GM12891 (cell line): ENCODE measurements at regions not wholly inside any gene's neighbourhood (a gene's known extent, or its start where the extent isn't known, plus 50 kb on each side); places are given as distances from the start of the nearest gene placed in this dataset.

Experiments used
- DNase-seq: peaks from one replicate; pipeline ENCODE4 v3.0.0; 2011; ENCODE audit warnings: low spot score; ENCODE audit not compliant: insufficient read length
- FAIRE-seq: peaks from 2 replicates; lab custom pipeline; 2011; peaks lifted over from hg19 to GRCh38; lab: Jason Lieb, UNC
- PAX5 ChIP-seq: IDR thresholded peaks from 2 replicates; pipeline ENCODE4 v1.6.1; 2011; ENCODE audit warnings: low read length, moderate library complexity, mild to moderate bottlenecking; ENCODE audit not compliant: insufficient read depth, severe bottlenecking
- POLR2A ChIP-seq: IDR thresholded peaks from 2 replicates; pipeline ENCODE4 v1.6.1; 2011; ENCODE audit warnings: low read depth, low read length, control low read depth
- POLR2AphosphoS5 ChIP-seq: IDR thresholded peaks from 2 replicates; pipeline ENCODE4 v1.6.1; 2011; ENCODE audit warnings: low read depth, low read length, control low read depth
- POU2F2 ChIP-seq: IDR thresholded peaks from 2 replicates; pipeline ENCODE4 v1.6.1; 2011; ENCODE audit warnings: low read depth, mild to moderate bottlenecking, control low read depth, low read length, moderate library complexity
- SPI1 ChIP-seq: IDR thresholded peaks from 2 replicates; pipeline ENCODE4 v1.6.1; 2011; ENCODE audit warnings: low read depth, low read length, control low read depth
- TAF1 ChIP-seq: IDR thresholded peaks from 2 replicates; pipeline ENCODE4 v1.6.1; 2011; ENCODE audit warnings: low read depth, low read length, control low read depth

DNA sequence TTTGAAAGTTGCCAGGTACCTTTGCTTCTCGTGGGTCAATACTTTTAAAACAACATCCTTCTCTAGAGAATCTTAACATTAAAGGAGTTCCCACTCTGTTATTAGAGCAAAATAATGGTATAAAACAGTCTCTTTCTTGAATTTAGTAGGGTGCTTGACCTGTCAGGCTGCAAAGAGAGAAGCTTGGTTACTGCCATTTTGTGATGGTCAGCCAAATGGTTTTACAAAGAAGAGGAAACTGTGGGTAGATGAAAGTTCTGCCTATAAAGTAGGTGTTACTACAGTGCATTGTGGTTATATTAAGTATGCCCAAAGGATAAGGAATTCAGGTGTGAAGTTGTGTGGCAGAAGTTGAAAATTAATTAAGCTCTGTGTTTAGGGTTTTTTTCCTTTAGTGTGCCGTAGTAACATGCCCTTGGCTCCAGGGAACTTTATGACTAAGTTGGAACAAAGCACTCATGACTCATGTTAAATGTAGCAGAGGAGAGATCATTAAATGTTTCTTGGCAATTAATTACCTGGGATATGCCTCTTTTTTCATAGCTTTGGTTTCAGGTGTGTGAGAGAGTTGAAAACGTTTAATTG is 354.0 kb upstream of the KITLG start:
- TF ChIP-seq POLR2AphosphoS5, result no peak
- no peak for TF ChIP-seq TAF1
- TF ChIP-seq PAX5, result no peak
- TF ChIP-seq POU2F2, result no peak
- TF ChIP-seq POLR2A, result no peak
- TF ChIP-seq SPI1, result no peak
- FAIRE-seq (no peak), DNase-seq (no peak)

DNA sequence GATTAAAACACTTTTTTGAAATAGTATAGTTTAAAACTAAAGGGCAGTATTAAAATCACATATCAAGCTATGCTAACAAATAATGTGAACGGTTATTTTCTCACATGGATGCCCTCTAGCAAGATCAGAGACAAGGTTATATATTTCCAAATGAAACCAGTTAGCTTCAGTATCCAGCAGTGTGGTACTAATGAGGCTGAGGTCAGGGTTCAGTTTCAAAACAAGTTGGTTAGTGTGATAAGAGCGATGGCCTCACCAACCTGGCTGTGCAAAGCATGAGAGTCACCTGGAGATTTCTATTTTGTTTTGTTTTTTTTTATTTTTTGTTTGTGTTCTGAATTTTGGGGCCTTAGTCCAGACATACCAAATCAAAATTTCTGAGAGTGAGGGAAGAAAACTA is 352.2 kb upstream of the KITLG start:
- no peak for TF ChIP-seq TAF1
- FAIRE-seq, result no peak
- DNase-seq, result no peak

DNA sequence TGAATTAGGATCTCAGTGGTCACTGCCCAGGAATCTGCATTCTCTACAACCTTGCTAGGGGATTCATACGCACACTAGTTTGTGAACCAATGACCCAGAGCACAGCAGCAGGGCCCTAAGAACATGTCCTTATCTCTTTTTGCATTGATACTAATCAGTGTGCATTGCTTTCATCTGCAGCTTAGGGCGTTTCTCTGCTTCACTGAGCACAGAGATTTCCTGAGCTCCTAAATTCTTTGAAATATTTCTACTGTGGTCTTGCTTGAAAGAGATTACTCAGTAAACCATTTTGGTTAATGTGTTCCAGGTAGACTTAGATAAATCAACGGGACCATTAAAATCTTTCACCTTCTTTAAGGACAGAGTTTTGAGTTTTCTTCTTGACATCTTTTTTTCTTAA is 351.3 kb upstream of the KITLG start:
- no peak for DNase-seq
- TF ChIP-seq POU2F2 (no peak), PAX5 (no peak), POLR2A (no peak)
- no peak for FAIRE-seq

DNA sequence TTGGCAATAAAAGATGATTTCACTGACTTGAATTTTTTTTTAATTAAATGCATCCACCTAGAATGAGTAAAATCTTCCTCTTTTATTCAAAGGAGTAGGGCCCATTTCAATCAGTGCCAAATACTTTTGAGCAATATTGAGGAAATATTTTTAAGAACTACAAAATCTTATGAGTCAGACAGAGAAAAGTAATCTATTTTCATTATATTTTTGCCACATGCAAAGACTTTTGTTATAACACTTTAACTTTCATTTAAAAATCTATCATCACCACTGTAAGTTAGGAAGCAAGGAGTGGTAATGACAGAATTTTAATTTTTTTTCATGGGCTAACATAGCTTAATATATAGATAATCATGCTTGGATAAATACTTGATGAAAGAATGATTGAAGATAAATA is 345.2 kb upstream of the KITLG start:
- DNase-seq (no peak), FAIRE-seq (no peak)
- no peak for TF ChIP-seq POLR2AphosphoS5
- TF ChIP-seq TAF1, result no peak
- no peak for TF ChIP-seq POLR2A
- TF ChIP-seq PAX5, result no peak
- no peak for TF ChIP-seq POU2F2
- no peak for TF ChIP-seq SPI1

DNA sequence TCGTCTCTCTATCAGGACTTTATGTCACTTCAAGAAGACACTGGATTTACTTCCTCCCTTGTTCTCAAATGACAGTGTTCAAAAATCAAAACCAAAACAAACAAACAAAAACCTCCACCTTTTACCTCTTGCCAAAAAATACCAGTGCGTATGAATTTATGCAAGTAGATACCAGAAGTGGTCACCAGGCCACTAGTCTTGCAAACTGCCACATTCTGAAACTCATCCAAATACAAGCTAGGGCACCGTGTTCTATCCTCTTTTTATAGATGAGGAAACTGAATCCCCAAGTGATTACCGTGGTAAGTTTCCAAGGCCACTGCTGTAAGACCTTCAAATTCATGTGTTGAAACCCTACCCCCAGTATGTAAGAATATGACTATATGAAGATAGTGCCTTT is 343.9 kb upstream of the KITLG start:
- no peak for FAIRE-seq
- TF ChIP-seq TAF1, result no peak
- TF ChIP-seq POLR2A, result no peak
- TF ChIP-seq PAX5, result no peak
- TF ChIP-seq POLR2AphosphoS5, result no peak

DNA sequence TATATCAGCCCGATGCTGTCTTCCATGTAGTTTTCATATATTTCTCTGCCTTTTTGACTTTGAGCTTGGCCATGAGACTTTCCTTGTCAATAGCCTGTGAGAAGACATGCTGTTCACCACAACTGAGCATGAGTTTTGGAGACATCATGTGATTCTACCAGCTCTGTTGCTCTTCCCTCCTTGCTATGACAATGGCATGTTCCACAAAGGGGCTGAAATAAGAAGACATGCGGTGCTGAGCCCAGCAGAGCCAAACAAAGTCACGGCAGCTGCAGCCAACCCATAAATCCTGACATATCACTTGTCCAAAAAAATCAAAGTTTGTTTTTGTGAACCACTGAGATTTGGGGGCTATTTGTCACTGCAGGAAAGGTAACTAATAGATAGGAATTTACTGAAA is 343.4 kb upstream of the KITLG start:
- TF ChIP-seq TAF1, result no peak
- TF ChIP-seq POLR2A, result no peak
- TF ChIP-seq POLR2AphosphoS5, result no peak
- TF ChIP-seq SPI1, result no peak
- TF ChIP-seq POU2F2, result no peak
- TF ChIP-seq PAX5, result no peak
- FAIRE-seq, result no peak
- no peak for DNase-seq

More for the DNA sequence above, 343.9 kb upstream of the KITLG start:
- no peak for DNase-seq

DNA sequence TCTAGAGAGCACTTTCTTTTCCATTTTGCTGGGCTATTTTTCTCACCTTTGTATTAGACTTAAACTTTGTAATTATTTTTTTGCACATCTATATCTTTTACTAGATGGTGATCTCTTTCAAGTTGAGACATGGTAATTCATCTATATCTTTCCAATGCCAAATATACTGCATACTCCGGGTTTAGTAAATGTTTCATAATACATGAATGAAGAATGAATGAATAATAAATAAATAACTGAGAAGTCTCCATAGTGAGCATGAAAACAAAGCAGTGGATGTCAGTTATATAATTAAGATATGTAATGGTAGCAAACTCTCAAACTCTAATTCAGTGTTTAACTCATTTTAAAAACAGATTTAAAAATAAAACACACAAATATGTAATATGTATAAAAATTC is 342.5 kb upstream of the KITLG start:
- FAIRE-seq (no peak), DNase-seq (no peak)
- no peak for TF ChIP-seq PAX5
- no peak for TF ChIP-seq POLR2A

DNA sequence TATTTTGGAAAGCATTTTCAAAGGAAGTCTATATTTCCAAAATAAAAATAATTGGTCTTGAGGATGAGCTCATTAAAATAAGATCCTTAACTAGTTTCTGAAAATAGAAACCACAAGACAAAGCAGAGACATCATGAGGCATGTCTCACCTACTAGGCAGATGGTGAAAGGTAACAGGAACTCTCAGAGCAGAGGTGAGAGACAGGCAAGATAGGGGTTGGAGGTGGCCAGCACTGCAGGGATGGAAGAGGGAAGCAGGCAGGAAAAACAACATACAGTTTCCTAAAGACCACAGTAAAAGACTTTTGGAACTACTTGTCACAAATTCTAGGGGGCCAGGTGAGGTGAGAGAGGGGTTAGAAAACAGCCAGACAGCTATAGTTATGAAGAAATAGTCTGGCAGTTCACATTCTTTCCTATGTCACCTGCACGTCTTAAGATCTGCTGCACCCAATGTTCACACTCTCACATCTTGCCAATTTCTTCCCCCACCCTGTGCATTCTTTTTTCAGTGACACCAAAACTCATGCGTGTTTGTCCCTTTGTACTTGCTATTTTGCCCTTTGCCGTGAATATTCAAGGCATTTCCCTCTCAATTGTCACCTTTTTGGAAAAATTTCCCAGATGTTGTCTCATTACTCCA is 341.7 kb upstream of the KITLG start:
- TF ChIP-seq POU2F2 (no peak), PAX5 (no peak), TAF1 (no peak), POLR2A (no peak), SPI1 (no peak), POLR2AphosphoS5 (no peak)
- FAIRE-seq (no peak), DNase-seq (no peak)

DNA sequence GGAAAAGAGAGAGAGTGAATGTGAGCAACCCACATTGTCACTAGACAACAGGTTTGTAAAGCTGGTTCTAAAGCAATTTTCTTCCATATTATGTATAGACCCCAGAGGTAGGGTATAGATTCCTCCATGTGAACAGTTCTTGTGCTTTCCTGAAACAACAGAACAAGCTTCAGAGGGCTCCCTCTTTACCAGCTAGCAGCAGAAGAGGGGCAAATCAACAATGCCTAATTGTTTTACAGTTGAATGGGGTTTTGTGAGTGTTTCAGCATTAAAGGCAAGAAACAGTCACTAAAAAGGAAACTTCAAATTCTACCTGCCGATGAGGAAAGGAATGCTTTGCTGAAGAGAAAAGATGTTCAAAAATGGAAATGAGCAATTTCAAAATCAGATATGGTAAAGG is 341.2 kb upstream of the KITLG start:
- no peak for TF ChIP-seq PAX5
- no peak for TF ChIP-seq POU2F2
- no peak for TF ChIP-seq SPI1
- TF ChIP-seq POLR2AphosphoS5, result no peak
- TF ChIP-seq POLR2A, result no peak
- no peak for TF ChIP-seq TAF1
- FAIRE-seq, result no peak
- no peak for DNase-seq

DNA sequence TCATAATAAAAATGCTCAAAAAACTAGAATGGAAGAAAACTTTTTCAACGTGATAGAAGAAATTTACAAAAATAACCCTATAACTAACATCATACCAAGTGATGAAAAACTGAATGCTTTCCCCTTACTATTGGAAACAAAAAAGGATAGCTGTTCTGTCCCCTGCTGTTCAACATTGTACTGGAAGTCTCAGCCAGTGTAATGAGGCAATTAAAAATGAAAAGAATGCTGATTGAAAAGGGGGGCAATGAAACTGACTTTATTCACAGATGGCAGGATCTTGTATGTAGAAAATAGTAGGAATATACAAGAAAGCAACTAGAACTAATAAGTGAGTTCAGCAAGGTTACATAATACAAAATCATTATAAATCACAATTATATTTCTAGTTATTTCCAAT is 337.9 kb upstream of the KITLG start:
- DNase-seq (no peak), FAIRE-seq (no peak)
- TF ChIP-seq PAX5, result no peak
- TF ChIP-seq POLR2AphosphoS5, result no peak
- TF ChIP-seq POLR2A, result no peak
- no peak for TF ChIP-seq SPI1
- no peak for TF ChIP-seq TAF1
- no peak for TF ChIP-seq POU2F2

DNA sequence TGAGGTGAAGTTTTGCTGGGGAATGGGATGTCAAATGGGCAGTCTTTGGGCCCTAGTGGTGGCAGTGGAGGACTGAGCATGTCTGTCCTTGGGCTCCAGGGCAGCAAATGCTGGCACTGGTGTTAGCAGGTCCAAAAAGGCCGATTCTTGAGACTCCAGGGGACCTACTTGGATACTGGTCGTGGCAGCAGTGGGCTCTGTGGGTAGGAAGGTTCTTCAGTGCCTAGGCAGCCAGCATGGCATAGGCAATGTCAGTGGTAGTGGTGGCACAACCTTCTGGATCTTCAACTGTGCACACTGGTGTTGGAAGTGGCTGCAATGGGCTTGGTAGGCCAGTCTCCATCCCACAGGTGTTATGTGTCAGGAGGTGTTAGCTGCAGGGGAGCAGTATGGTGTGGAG is 334.7 kb upstream of the KITLG start:
- TF ChIP-seq TAF1, result no peak
- no peak for TF ChIP-seq PAX5
- no peak for TF ChIP-seq POLR2A
- TF ChIP-seq SPI1, result no peak
- TF ChIP-seq POLR2AphosphoS5, result no peak
- no peak for TF ChIP-seq POU2F2
- FAIRE-seq, result no peak
- DNase-seq, result no peak
